H9 (cell line): ENCODE measurements at regions not wholly inside any gene's neighbourhood (a gene's known extent, or its start where the extent isn't known, plus 50 kb on each side); places are given as distances from the start of the nearest gene placed in this dataset.

Experiments
- DNase-seq: peaks from one replicate; pipeline ENCODE4 v3.0.0-alpha.2; 2017
- H2AFZ ChIP-seq: one replicate; pipeline ENCODE4 v1.6.1; 2013; ENCODE audit warnings: mild to moderate bottlenecking, low read length, control low read depth, moderate library complexity
- H2AK5ac ChIP-seq: 2 replicates; pipeline ENCODE4 v1.6.1; 2013; ENCODE audit warnings: low read length, control low read depth, mixed read lengths; ENCODE audit not compliant: insufficient read length
- H2BK120ac ChIP-seq: one replicate; pipeline ENCODE4 v1.6.1; 2013; ENCODE audit warnings: low read depth, mild to moderate bottlenecking, low read length, control low read depth, inconsistent platforms; ENCODE audit not compliant: poor library complexity, severe bottlenecking
- H2BK12ac ChIP-seq: 2 replicates; pipeline ENCODE4 v1.6.1; 2013; ENCODE audit warnings: low read length, control low read depth, mixed read lengths, low read depth; ENCODE audit not compliant: insufficient read length
- H2BK15ac ChIP-seq: 2 replicates; pipeline ENCODE4 v1.6.1; 2013; ENCODE audit warnings: low read depth, low read length, control low read depth
- H2BK20ac ChIP-seq: one replicate; pipeline ENCODE4 v1.6.1; 2013; ENCODE audit warnings: low read depth, mild to moderate bottlenecking, low read length, control low read depth, inconsistent platforms; ENCODE audit not compliant: poor library complexity, severe bottlenecking
- H2BK5ac ChIP-seq: 2 replicates; pipeline ENCODE4 v1.6.1; 2013; ENCODE audit warnings: low read length, control low read depth, mixed read lengths; ENCODE audit not compliant: insufficient read length
- H3K14ac ChIP-seq: 2 replicates; pipeline ENCODE4 v1.6.1; 2013; ENCODE audit warnings: low read length, control low read depth; ENCODE audit not compliant: insufficient read depth
- H3K18ac ChIP-seq: 2 replicates; pipeline ENCODE4 v1.6.1; 2013; ENCODE audit warnings: low read depth, mild to moderate bottlenecking, mixed read lengths, low read length, control low read depth; ENCODE audit not compliant: insufficient read length
- H3K23ac ChIP-seq: 2 replicates; pipeline ENCODE4 v1.6.1; 2013; ENCODE audit warnings: low read length, control low read depth, mixed read lengths, low read depth; ENCODE audit not compliant: insufficient read length
- H3K23me2 ChIP-seq: 2 replicates; pipeline ENCODE4 v1.6.1; 2013; ENCODE audit warnings: low read depth, mild to moderate bottlenecking, mixed read lengths, low read length, control low read depth; ENCODE audit not compliant: insufficient read length, poor library complexity, severe bottlenecking
- H3K27ac ChIP-seq: 2 replicates; pipeline ENCODE4 v1.5.1; 2013; ENCODE audit warnings: low read length, control low read depth, mixed read lengths, low read depth; ENCODE audit not compliant: insufficient read length
- H3K27me3 ChIP-seq: 2 replicates; pipeline ENCODE4 v1.6.1; 2013; ENCODE audit warnings: low read length, control low read depth, inconsistent platforms; ENCODE audit not compliant: insufficient read depth
- H3K4ac ChIP-seq: 2 replicates; pipeline ENCODE4 v1.6.1; 2013; ENCODE audit warnings: low read depth, mild to moderate bottlenecking, control low read depth, inconsistent platforms, low read length, moderate library complexity
- H3K4me1 ChIP-seq: 2 replicates; pipeline ENCODE4 v1.6.1; 2013; ENCODE audit warnings: low read length, control low read depth, inconsistent platforms; ENCODE audit not compliant: insufficient read depth
- H3K4me2 ChIP-seq: 2 replicates; pipeline ENCODE4 v1.6.1; 2013; ENCODE audit warnings: low read length, control low read depth, mixed read lengths; ENCODE audit not compliant: insufficient read length, insufficient read depth
- H3K56ac ChIP-seq: 2 replicates; pipeline ENCODE4 v1.6.1; 2013; ENCODE audit warnings: low read depth, mild to moderate bottlenecking, mixed read lengths, low read length, control low read depth; ENCODE audit not compliant: insufficient read length
- H3K79me1 ChIP-seq: 2 replicates; pipeline ENCODE4 v1.6.1; 2013; ENCODE audit warnings: low read depth, mild to moderate bottlenecking, moderate library complexity, low read length, control low read depth, inconsistent platforms; ENCODE audit not compliant: insufficient read depth, poor library complexity, severe bottlenecking
- H3K79me2 ChIP-seq: 2 replicates; pipeline ENCODE4 v1.6.1; 2013; ENCODE audit warnings: low read length, control low read depth, inconsistent platforms; ENCODE audit not compliant: insufficient read depth
- H3K9ac ChIP-seq: 2 replicates; pipeline ENCODE4 v1.6.1; 2013; ENCODE audit warnings: low read length, control low read depth, mixed read lengths; ENCODE audit not compliant: insufficient read length; ENCODE audit errors: extremely low read depth
- H3K9me3 ChIP-seq: one replicate; pipeline ENCODE4 v1.6.1; 2013; ENCODE audit warnings: low read depth, low read length, inconsistent platforms; ENCODE audit not compliant: control insufficient read depth
- H3T11ph ChIP-seq: one replicate; pipeline ENCODE4 v1.6.1; 2013; ENCODE audit warnings: mild to moderate bottlenecking, low read length, control low read depth, inconsistent platforms
- H4K20me1 ChIP-seq: one replicate; pipeline ENCODE4 v1.6.1; 2013; ENCODE audit not compliant: control insufficient read depth, insufficient read length, insufficient read depth
- H4K5ac ChIP-seq: 2 replicates; pipeline ENCODE4 v1.6.1; 2013; ENCODE audit warnings: low read depth, mild to moderate bottlenecking, mixed read lengths, low read length, control low read depth; ENCODE audit not compliant: insufficient read length
- H4K8ac ChIP-seq: replicated peaks from 2 replicates; pipeline ENCODE4 v1.6.1; 2013; ENCODE audit warnings: low read length, control low read depth, mixed read lengths, low read depth; ENCODE audit not compliant: insufficient read length
- H4K91ac ChIP-seq: 2 replicates; pipeline ENCODE4 v1.6.1; 2013; ENCODE audit warnings: low read depth, mild to moderate bottlenecking, moderate library complexity, mixed read lengths, low read length, control low read depth; ENCODE audit not compliant: insufficient read length
- H3K27ac Mint-ChIP-seq, 3 experiments: 2 replicates in 2 of 3; 3 replicates in 1 of 3; pipeline ENCODE4 v1.8.0; 2020 to 2021; ENCODE audit warnings: mixed read lengths in 3 of 3, mild to moderate bottlenecking in 1 of 3, moderate library complexity in 1 of 3
- H3K27me3 Mint-ChIP-seq: 2 replicates; pipeline ENCODE4 v1.8.0; 2021; ENCODE audit warnings: low read depth, mild to moderate bottlenecking, moderate library complexity, mixed read lengths
- H3K36me3 Mint-ChIP-seq, 3 experiments: 2 replicates in 2 of 3; 3 replicates in 1 of 3; pipeline ENCODE4 v1.8.0; 2020 to 2021; ENCODE audit warnings: low read depth in 3 of 3, mixed read lengths in 3 of 3; ENCODE audit not compliant: insufficient read depth in 1 of 3
- H3K4me1 Mint-ChIP-seq, 2 experiments: 2 replicates each; pipeline ENCODE4 v1.8.0; 2020; ENCODE audit warnings: mixed read lengths in 2 of 2
- H3K4me3 Mint-ChIP-seq, 2 experiments: 2 replicates in 1 of 2; 3 replicates in 1 of 2; pipeline ENCODE4 v1.8.0; 2020 to 2021; ENCODE audit warnings: mild to moderate bottlenecking in 2 of 2, mixed read lengths in 2 of 2, moderate library complexity in 1 of 2
- H3K9me3 Mint-ChIP-seq, 2 experiments: 2 replicates in 1 of 2; 3 replicates in 1 of 2; pipeline ENCODE4 v1.8.0; 2020; ENCODE audit warnings: mild to moderate bottlenecking in 2 of 2, mixed read lengths in 2 of 2, moderate library complexity in 1 of 2
- WGBS: extraction: QIAGEN DNeasy Blood & Tissue Kit; methylation state at CpG from one replicate; pipeline ENCODE4 v1.1.7; 2013; ENCODE audit warnings: missing lambda C conversion rate, low lambda C conversion rate, mixed read lengths; ENCODE audit not compliant: insufficient read length; ENCODE audit errors: extremely low coverage; 5-methylcytosine and 5-hydroxymethylcytosine counted together
- TF ChIP-seq, protein P1 (sequence below): fragments of 200-600 bp; sonication (generic); conservative IDR thresholded peaks from 3 replicates; pipeline ENCODE4 v1.8.0; 2021; ENCODE audit warnings: antibody characterized with exemption, mild to moderate bottlenecking

GRCh38 chr15:91779960-91780359 lies 73.5 kb upstream of the SLCO3A1 start:
- Histone ChIP-seq H3K14ac (no peak overlapping the region), H3K23me2 (no peaks in the 10 kb centered on the region), H2AFZ (no peak overlapping the region), H3K27me3 (no peaks in the 10 kb centered on the region), H3K23ac (no peak overlapping the region), H3K4me2 (no peak overlapping the region), H4K91ac (no peak overlapping the region), H2BK5ac (no peak overlapping the region), H3K4me1 (no peaks in the 10 kb centered on the region), H3K4ac (no peak overlapping the region), H3K79me1 (no peaks in the 10 kb centered on the region), H2BK120ac (no peak overlapping the region), H4K5ac (no peak overlapping the region), H3K56ac (no peak overlapping the region), H2BK15ac (no peak overlapping the region), H2AK5ac (no peak overlapping the region), H3T11ph (no peak overlapping the region), H3K27ac (no peak overlapping the region), H3K79me2 (no peaks in the 10 kb centered on the region), H3K9ac (no peak overlapping the region), H2BK12ac (no peak overlapping the region), H3K9me3 (no peaks in the 10 kb centered on the region), H2BK20ac (no peak overlapping the region), H4K20me1 (no peaks in the 10 kb centered on the region), H3K18ac (no peak overlapping the region), H4K8ac (no peak overlapping the region)
- Mint-ChIP-seq H3K4me1 (peaks cover 4 to 10% of the 10 kb centered on the region in 2 experiments; a peak in 2 of 4 replicates), H3K27ac (no peak overlapping the region), H3K27me3 (peaks cover 3% of the 10 kb centered on the region), H3K36me3 (no peaks in the 10 kb centered on the region), H3K4me3 (no peak overlapping the region), H3K9me3 (no peaks in the 10 kb centered on the region)
- WGBS, result no CpG with 5 or more reads among the region's 5 CpGs
- TF ChIP-seq, protein P1, sequence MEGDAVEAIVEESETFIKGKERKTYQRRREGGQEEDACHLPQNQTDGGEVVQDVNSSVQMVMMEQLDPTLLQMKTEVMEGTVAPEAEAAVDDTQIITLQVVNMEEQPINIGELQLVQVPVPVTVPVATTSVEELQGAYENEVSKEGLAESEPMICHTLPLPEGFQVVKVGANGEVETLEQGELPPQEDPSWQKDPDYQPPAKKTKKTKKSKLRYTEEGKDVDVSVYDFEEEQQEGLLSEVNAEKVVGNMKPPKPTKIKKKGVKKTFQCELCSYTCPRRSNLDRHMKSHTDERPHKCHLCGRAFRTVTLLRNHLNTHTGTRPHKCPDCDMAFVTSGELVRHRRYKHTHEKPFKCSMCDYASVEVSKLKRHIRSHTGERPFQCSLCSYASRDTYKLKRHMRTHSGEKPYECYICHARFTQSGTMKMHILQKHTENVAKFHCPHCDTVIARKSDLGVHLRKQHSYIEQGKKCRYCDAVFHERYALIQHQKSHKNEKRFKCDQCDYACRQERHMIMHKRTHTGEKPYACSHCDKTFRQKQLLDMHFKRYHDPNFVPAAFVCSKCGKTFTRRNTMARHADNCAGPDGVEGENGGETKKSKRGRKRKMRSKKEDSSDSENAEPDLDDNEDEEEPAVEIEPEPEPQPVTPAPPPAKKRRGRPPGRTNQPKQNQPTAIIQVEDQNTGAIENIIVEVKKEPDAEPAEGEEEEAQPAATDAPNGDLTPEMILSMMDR, result no peak
- DNase-seq, result no peak
